Panc1 (cell line): ENCODE measurements at regions not wholly inside any gene's neighbourhood (a gene's known extent, or its start where the extent isn't known, plus 50 kb on each side); places are given as distances from the start of the nearest gene placed in this dataset.

Experiments
- CTCF ChIP-seq: fragments of 450-650 bp; IDR thresholded peaks from 2 replicates; pipeline ENCODE4 v1.5.1; 2017; ENCODE audit warnings: mild to moderate bottlenecking
- SIN3A ChIP-seq: IDR thresholded peaks from 2 replicates; pipeline ENCODE4 v1.6.1; 2012; ENCODE audit warnings: low read depth, mild to moderate bottlenecking, low read length, moderate library complexity, borderline replicate concordance; ENCODE audit not compliant: insufficient read depth
- TF ChIP-seq, protein P1 (sequence below), 2 experiments: IDR thresholded peaks; 2 replicates each; pipeline ENCODE4 v1.6.1; 2011 to 2012; ENCODE audit warnings: low read depth in 2 of 2, control low read depth in 1 of 2, low read length in 1 of 2, mild to moderate bottlenecking in 1 of 2, moderate library complexity in 1 of 2; ENCODE audit not compliant: insufficient read depth in 1 of 2

GRCh38 chr2:120470041-120470965 is 124.4 kb downstream of the INHBB start:
- TF ChIP-seq, protein P1, sequence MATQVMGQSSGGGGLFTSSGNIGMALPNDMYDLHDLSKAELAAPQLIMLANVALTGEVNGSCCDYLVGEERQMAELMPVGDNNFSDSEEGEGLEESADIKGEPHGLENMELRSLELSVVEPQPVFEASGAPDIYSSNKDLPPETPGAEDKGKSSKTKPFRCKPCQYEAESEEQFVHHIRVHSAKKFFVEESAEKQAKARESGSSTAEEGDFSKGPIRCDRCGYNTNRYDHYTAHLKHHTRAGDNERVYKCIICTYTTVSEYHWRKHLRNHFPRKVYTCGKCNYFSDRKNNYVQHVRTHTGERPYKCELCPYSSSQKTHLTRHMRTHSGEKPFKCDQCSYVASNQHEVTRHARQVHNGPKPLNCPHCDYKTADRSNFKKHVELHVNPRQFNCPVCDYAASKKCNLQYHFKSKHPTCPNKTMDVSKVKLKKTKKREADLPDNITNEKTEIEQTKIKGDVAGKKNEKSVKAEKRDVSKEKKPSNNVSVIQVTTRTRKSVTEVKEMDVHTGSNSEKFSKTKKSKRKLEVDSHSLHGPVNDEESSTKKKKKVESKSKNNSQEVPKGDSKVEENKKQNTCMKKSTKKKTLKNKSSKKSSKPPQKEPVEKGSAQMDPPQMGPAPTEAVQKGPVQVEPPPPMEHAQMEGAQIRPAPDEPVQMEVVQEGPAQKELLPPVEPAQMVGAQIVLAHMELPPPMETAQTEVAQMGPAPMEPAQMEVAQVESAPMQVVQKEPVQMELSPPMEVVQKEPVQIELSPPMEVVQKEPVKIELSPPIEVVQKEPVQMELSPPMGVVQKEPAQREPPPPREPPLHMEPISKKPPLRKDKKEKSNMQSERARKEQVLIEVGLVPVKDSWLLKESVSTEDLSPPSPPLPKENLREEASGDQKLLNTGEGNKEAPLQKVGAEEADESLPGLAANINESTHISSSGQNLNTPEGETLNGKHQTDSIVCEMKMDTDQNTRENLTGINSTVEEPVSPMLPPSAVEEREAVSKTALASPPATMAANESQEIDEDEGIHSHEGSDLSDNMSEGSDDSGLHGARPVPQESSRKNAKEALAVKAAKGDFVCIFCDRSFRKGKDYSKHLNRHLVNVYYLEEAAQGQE (IDR thresholded peaks at IDR 0.05; ENCODE audit: insufficient read depth in 1 of 2, low read depth in 2 of 2, low read length in 1 of 2), result no peak
- TF ChIP-seq CTCF (no peak), SIN3A (no peak)
